Prostate gland (tissue), 2 donors: ENCODE measurements at regions not wholly inside any gene's neighbourhood (a gene's known extent, or its start where the extent isn't known, plus 50 kb on each side); places are given as distances from the start of the nearest gene placed in this dataset.
"Not testable (repeated sequence)": the region's sequence is repeated elsewhere in the genome, so short reads cannot be mapped to it uniquely, and the experiment has no call there.

Experiments
- CTCF ChIP-seq, 4 experiments: fragments of 200-600 bp in 2 of 4; fragments of 450-650 bp in 2 of 4; sonication (generic) in 2 of 4; IDR thresholded peaks; 1 replicate in 3 of 4; 2 replicates in 1 of 4; pipeline ENCODE4 v1.5.1; 2016 to 2019; ENCODE audit warnings: antibody characterized with exemption in 4 of 4, mild to moderate bottlenecking in 2 of 4, moderate library complexity in 2 of 4
- POLR2A ChIP-seq: fragments of 450-650 bp; IDR thresholded peaks from one replicate; pipeline ENCODE4 v1.6.1; 2016; ENCODE audit warnings: antibody characterized with exemption, mild to moderate bottlenecking
- POLR2AphosphoS5 ChIP-seq: sonication (generic); formaldehyde crosslinking; IDR thresholded peaks from one replicate; pipeline ENCODE4 v1.6.1; 2017; ENCODE audit warnings: antibody characterized with exemption

- TF ChIP-seq POLR2AphosphoS5; CTCF (IDR thresholded peaks at IDR 0.05); POLR2A: not testable (repeated sequence)
Measured at GRCh38 chr15:22177965-22178364, 97.6 kb downstream of the OR4M2 start.
